Glutamatergic neuron (in vitro differentiated cells): ENCODE measurements at regions not wholly inside any gene's neighbourhood (a gene's known extent, or its start where the extent isn't known, plus 50 kb on each side); places are given as distances from the start of the nearest gene placed in this dataset.
A peak's percentile ranks its signal among the peaks of the same experiment; 100 is the strongest.

Experiments
- DNase-seq: peaks from one replicate; pipeline ENCODE4 v3.0.0; 2022
- H3K27ac Mint-ChIP-seq: one replicate; pipeline ENCODE4 v1.8.0; 2020; ENCODE audit warnings: mild to moderate bottlenecking, mixed read lengths, inconsistent platforms; ENCODE audit not compliant: unreplicated experiment
- H3K27me3 Mint-ChIP-seq: one replicate; pipeline ENCODE4 v1.8.0; 2020; ENCODE audit warnings: mild to moderate bottlenecking, moderate library complexity, mixed read lengths, inconsistent platforms; ENCODE audit not compliant: unreplicated experiment
- H3K36me3 Mint-ChIP-seq: one replicate; pipeline ENCODE4 v1.8.0; 2020; ENCODE audit warnings: mild to moderate bottlenecking, mixed read lengths, inconsistent platforms; ENCODE audit not compliant: unreplicated experiment
- H3K4me1 Mint-ChIP-seq: one replicate; pipeline ENCODE4 v1.8.0; 2020; ENCODE audit warnings: mild to moderate bottlenecking, low read depth, mixed read lengths, inconsistent platforms; ENCODE audit not compliant: unreplicated experiment
- H3K4me3 Mint-ChIP-seq: one replicate; pipeline ENCODE4 v1.8.0; 2020; ENCODE audit warnings: mild to moderate bottlenecking, mixed read lengths, inconsistent platforms; ENCODE audit not compliant: unreplicated experiment
- H3K9me3 Mint-ChIP-seq: one replicate; pipeline ENCODE4 v1.8.0; 2020; ENCODE audit warnings: mild to moderate bottlenecking, moderate library complexity, mixed read lengths, inconsistent platforms; ENCODE audit not compliant: unreplicated experiment
- CTCF ChIP-seq: fragments of 200-600 bp; sonication (generic); IDR thresholded peaks from one replicate; pipeline ENCODE4 v1.5.0; 2021; ENCODE audit not compliant: partially characterized antibody, unreplicated experiment

GRCh38 chr2:147554521-147555107 lies 290.2 kb upstream of the ACVR2A start:
- Mint-ChIP-seq H3K9me3 (no peaks in the 10 kb centered on the region), H3K36me3 (no peaks in the 10 kb centered on the region), H3K27me3 (peaks cover 2% of the 10 kb centered on the region), H3K4me1 (peaks cover 12% of the 10 kb centered on the region), H3K4me3 (no peak overlapping the region), H3K27ac (no peak overlapping the region)
- DNase-seq = no peak
- TF ChIP-seq CTCF = no peak

- Mint-ChIP-seq H3K9me3 (no peaks in the 10 kb centered on the region), H3K27ac (peak overlapping the region; percentile 9), H3K27me3 (peaks cover 2% of the 10 kb centered on the region), H3K4me1 (peaks cover 12% of the 10 kb centered on the region), H3K36me3 (no peaks in the 10 kb centered on the region), H3K4me3 (no peak overlapping the region)
- DNase-seq = no peak
- no peak for TF ChIP-seq CTCF
Observed at GRCh38 chr2:147553775-147554271, 291.0 kb upstream of the ACVR2A start.

GRCh38 chr2:147550995-147551731 lies 293.7 kb upstream of the ACVR2A start:
- TF ChIP-seq CTCF = no peak
- DNase-seq = no peak

GRCh38 chr2:147549054-147549453 lies 295.8 kb upstream of the ACVR2A start:
- Mint-ChIP-seq H3K4me3 (no peak overlapping the region), H3K27ac (no peak overlapping the region), H3K4me1 (peaks cover 5% of the 10 kb centered on the region), H3K27me3 (no peaks in the 10 kb centered on the region), H3K9me3 (no peaks in the 10 kb centered on the region), H3K36me3 (no peaks in the 10 kb centered on the region)
- DNase-seq = no peak
- no peak for TF ChIP-seq CTCF

More at GRCh38 chr2:147550995-147551731, 293.7 kb upstream of the ACVR2A start:
- peaks cover 2% of the 10 kb centered on the region for H3K27me3 Mint-ChIP-seq
- peaks cover 12% of the 10 kb centered on the region for H3K4me1 Mint-ChIP-seq
- no peak overlapping the region for H3K4me3 Mint-ChIP-seq
- no peaks in the 10 kb centered on the region for H3K36me3 Mint-ChIP-seq
- H3K9me3 Mint-ChIP-seq = no peaks in the 10 kb centered on the region
- H3K27ac Mint-ChIP-seq = no peak overlapping the region

GRCh38 chr2:147548451-147548850 lies 296.4 kb upstream of the ACVR2A start:
- no peak for DNase-seq
- H3K27ac Mint-ChIP-seq = no peak overlapping the region
- H3K36me3 Mint-ChIP-seq = no peaks in the 10 kb centered on the region
- no peak for TF ChIP-seq CTCF
- no peaks in the 10 kb centered on the region for H3K9me3 Mint-ChIP-seq
- no peak overlapping the region for H3K4me3 Mint-ChIP-seq
- no peaks in the 10 kb centered on the region for H3K27me3 Mint-ChIP-seq
- no peaks in the 10 kb centered on the region for H3K4me1 Mint-ChIP-seq
